ENCODE measurements at regions not wholly inside any gene's neighbourhood (a gene's known extent, or its start where the extent isn't known, plus 50 kb on each side); places are given as distances from the start of the nearest gene placed in this dataset.

DNA sequence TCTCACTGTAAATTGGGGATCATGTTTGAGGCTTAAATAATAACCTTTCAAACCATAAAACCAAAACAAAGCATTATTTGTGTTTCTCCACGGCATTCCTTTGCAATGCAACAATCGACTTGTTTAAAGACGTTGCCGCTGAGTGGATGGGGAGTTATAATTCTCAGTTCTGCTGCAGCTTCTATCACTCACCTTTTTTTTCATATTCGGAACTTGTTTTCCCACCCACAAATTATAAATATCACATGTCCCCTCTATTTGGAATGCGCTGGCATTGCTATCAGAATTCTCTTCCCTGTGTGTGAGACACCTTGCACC lies 372.8 kb upstream of the SMIM21 start:
- TF ChIP-seq, protein P1, sequence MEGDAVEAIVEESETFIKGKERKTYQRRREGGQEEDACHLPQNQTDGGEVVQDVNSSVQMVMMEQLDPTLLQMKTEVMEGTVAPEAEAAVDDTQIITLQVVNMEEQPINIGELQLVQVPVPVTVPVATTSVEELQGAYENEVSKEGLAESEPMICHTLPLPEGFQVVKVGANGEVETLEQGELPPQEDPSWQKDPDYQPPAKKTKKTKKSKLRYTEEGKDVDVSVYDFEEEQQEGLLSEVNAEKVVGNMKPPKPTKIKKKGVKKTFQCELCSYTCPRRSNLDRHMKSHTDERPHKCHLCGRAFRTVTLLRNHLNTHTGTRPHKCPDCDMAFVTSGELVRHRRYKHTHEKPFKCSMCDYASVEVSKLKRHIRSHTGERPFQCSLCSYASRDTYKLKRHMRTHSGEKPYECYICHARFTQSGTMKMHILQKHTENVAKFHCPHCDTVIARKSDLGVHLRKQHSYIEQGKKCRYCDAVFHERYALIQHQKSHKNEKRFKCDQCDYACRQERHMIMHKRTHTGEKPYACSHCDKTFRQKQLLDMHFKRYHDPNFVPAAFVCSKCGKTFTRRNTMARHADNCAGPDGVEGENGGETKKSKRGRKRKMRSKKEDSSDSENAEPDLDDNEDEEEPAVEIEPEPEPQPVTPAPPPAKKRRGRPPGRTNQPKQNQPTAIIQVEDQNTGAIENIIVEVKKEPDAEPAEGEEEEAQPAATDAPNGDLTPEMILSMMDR (IDR thresholded peaks at IDR 0.05; ENCODE audit: extremely low read depth, missing control alignments) = no peak
- DNase-seq (ENCODE audit: low spot score) = no peak

DNA sequence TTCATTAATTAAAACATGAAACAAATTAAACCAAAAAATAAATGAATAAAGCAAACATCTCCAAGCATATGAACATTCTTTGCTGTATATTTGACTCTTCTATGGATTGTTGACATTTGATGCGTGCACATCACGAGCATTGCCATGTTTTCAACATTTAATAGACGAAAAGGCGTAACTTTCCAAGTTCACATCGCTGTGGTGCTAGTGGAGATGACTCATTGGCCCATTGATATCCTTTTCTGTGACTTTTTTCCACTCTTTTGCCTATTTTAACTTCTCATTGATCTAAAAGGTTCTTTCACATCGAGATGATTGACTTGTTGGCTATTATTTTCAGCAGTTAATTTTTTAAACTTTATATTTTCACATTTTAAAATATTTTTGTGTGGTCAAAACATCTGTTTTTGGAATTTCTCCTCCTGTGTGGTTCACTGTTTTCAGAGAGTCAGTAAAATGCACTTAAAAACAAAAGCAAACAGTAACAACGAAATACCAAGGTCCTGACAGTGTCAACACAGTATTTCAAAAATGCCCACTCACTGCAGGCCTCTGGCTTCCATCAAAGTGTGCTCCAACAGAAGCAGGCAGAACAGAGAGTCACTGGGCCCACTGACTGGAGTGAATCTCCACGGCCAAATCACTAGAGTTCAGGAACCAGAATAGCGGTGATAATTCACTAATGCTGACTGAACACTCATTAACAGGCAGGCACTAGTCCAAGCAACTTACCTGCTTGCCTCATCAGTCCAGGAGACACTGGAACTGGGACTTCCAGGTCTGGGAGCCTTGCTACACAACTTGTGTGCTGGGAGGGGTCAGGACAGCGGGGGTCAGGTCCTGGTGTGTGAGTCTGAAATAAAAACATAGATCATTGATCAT lies 372.2 kb upstream of the SMIM21 start:
- TF ChIP-seq, protein P1 (IDR thresholded peaks at IDR 0.05; ENCODE audit: extremely low read depth, missing control alignments) = no peak
- DNase-seq (ENCODE audit: low spot score) = no peak

DNA sequence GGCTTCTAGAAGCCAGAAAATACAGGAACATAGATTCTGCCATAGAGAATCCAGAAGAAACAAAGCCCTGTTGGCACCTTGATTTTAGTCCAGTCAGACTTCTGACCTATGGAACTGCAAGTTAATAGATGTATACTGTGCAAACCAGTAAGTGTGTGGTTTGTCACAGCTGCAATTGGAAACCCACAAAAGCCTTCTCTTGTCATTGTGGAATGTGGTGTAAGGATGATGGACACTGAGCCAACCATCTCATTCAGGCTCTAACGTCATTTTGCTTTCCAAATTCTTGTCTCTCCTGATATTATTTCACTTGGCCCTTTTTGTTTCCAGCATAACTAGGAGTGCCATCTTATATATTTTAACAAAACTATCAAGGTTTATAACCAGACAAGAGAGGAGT lies 369.5 kb upstream of the SMIM21 start:
- TF ChIP-seq, protein P1 (IDR thresholded peaks at IDR 0.05; ENCODE audit: extremely low read depth, missing control alignments) = no peak

DNA sequence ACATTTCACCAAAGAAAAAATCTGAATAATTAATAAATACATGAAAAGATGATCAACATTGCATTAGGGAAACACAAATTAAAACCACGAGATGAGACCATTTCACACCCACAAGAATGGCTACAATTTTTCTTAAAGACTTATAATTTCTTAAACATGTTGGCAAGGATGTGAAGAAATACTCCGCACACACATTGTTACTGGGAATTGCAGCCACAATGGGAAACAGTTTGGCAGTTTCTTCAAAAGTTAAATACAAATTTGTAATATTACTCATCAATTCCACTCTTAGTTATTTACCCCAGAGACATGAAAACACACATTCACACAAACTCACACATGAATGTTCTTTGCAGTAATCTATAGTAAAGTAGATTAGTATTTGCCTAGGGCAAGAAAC lies 363.3 kb upstream of the SMIM21 start:
- TF ChIP-seq, protein P1 (IDR thresholded peaks at IDR 0.05; ENCODE audit: extremely low read depth, missing control alignments) = no peak
- DNase-seq (ENCODE audit: low spot score) = no peak

More for the DNA sequence above, 369.5 kb upstream of the SMIM21 start:
- DNase-seq (ENCODE audit: low spot score) = no peak

DNA sequence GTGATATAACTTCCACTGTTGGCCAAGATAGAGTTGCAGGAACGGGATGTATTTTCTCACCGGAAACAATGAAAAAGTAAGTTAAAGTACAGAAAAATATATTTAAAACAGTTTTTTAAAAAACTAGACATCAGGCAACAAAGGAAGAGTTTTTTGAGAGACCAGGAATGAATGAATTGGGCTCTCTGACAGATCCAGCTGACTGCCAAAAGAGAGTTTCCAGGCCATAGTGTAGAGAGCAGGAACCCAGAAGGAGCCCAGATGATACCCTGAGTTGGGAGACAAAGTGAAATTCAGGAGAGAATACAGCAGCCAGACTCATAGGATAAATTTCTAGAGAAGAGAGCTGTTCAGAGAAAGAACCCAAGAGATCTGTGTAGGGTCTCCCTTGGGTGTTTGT lies 362.6 kb upstream of the SMIM21 start:
- no peak for DNase-seq (ENCODE audit: low spot score)
- TF ChIP-seq, protein P1 (IDR thresholded peaks at IDR 0.05; ENCODE audit: extremely low read depth, missing control alignments) = no peak

DNA sequence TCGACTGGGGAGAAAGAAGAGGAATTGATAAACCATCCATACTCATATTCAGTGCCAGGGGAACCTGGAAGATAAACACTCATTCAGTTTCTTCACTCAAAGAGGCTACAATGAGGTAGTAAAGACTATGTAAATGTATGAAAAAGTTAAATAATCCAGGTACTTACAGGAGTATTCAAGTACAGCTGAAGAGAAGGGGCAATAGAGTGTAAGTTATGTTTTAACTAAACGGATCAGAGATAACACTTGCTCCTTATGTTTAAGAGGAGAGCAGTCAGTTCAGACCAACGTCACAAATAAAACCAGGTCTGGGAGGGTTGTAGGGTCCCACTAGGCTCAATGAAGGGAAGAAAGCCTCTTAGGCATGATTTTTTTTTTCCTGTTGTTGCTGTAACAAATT lies 358.3 kb upstream of the SMIM21 start:
- TF ChIP-seq, protein P1 (IDR thresholded peaks at IDR 0.05; ENCODE audit: extremely low read depth, missing control alignments) = no peak
- DNase-seq (ENCODE audit: low spot score) = no peak

DNA sequence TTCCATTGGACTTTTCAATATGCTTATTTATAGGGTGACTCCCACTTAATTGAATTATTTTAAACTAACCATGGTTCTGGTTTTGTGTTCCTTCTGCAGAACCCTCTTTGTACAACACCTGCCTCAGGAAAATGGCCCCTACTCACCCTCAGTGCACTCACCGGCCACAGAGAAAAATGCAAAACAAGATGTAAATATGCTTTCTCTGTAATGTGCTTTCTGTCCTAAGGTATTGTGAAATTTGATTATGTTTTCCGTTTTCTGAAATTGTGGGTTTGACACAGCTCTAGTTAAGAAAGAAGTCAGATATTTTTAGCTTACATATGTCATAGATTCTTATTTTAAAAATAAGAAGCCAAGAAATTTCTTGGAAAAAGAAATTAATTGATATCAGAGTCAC lies 357.7 kb upstream of the SMIM21 start:
- DNase-seq (ENCODE audit: low spot score) = no peak
- TF ChIP-seq, protein P1 (IDR thresholded peaks at IDR 0.05; ENCODE audit: extremely low read depth, missing control alignments) = no peak

Measured in GM20000 (cell line).